ENCODE measurements at regions not wholly inside any gene's neighbourhood (a gene's known extent, or its start where the extent isn't known, plus 50 kb on each side); places are given as distances from the start of the nearest gene placed in this dataset.
"Not testable (repeated sequence)": the region's sequence is repeated elsewhere in the genome, so short reads cannot be mapped to it uniquely, and the experiment has no call there.

DNA sequence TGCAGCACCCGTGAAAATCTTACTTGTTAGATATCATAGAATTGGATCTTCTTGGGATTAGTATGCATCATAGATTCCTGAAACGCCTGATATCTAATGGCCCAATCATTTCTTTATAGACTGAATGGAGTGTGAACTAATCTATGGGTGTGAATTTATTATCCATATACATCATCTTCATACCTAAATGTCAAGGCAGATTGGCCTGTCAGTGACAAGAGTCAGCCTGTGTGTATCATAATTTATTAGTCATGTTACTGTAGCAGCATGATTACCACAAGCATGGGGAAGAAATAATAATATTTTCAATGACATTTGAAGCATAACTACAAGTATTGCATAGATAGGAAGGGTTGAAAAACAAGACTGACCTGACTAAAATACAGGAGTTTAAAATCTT is 235.8 kb downstream of the RAP2B start:
- no peak overlapping the region for H3K27ac ChIP-seq (ENCODE audit: low read length)
- no peak overlapping the region for H2AFZ ChIP-seq (ENCODE audit: low read depth, low read length)
- H3K9ac ChIP-seq (ENCODE audit: low read length), result no peak overlapping the region
- no peaks in the 10 kb centered on the region for H3K27me3 ChIP-seq (ENCODE audit: low read depth, low read length)
- H3K4me1 ChIP-seq (ENCODE audit: low read length), result peaks cover 15% of the 10 kb centered on the region
- H3K36me3 ChIP-seq (replicated peaks; ENCODE audit: low read depth, low read length), result no peaks in the 10 kb centered on the region
- H3K4me3 ChIP-seq (ENCODE audit: low read length), result no peak overlapping the region
- no peaks in the 10 kb centered on the region for H3K9me3 ChIP-seq (ENCODE audit: insufficient read depth, low read length)
- no peaks in the 10 kb centered on the region for H3K79me2 ChIP-seq (ENCODE audit: low read length)
- TF ChIP-seq EZH2phosphoT487 (IDR thresholded peaks at IDR 0.05; ENCODE audit: low read depth), result no peak
- no peak for TF ChIP-seq CTCF (IDR thresholded peaks at IDR 0.05; ENCODE audit: low read depth, low read length)
- no peaks in the 10 kb centered on the region for H4K20me1 ChIP-seq (ENCODE audit: insufficient read depth, low read length)
- no peak overlapping the region for H3K4me2 ChIP-seq (ENCODE audit: low read length)

DNA sequence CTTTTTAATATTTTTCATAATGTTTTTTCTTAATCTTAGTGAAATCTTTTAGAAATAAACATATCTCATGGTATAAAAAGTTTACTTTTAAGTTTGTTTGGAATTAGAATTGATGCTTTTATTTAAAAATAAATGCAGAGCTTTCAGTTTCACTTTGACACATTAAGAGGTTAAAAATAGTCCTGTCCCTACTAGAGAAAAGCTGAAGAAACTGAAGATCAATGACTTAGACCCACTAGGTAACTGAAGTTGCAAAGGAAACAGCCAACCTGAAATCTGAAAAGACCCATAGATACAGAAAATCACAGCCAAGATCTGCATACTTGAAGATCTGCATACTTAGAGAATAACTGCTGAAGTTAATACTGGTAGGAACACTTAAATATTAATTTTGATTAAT is 237.6 kb downstream of the RAP2B start:
- no peak overlapping the region for H3K9ac ChIP-seq (ENCODE audit: low read length)
- peak overlapping the region; percentile 2; the same call in 1 of the 2 replicates for H2AFZ ChIP-seq (ENCODE audit: low read depth, low read length)
- H3K36me3 ChIP-seq (replicated peaks; ENCODE audit: low read depth, low read length), result no peaks in the 10 kb centered on the region
- H4K20me1 ChIP-seq (ENCODE audit: insufficient read depth, low read length), result no peaks in the 10 kb centered on the region
- no peaks in the 10 kb centered on the region for H3K79me2 ChIP-seq (ENCODE audit: low read length)
- H3K4me3 ChIP-seq (ENCODE audit: low read length), result no peak overlapping the region
- TF ChIP-seq EZH2phosphoT487 (IDR thresholded peaks at IDR 0.05; ENCODE audit: low read depth), result no peak
- no peak for TF ChIP-seq CTCF (IDR thresholded peaks at IDR 0.05; ENCODE audit: low read depth, low read length)
- H3K27me3 ChIP-seq (ENCODE audit: low read depth, low read length), result no peaks in the 10 kb centered on the region
- no peak overlapping the region for H3K27ac ChIP-seq (ENCODE audit: low read length)
- H3K9me3 ChIP-seq (ENCODE audit: insufficient read depth, low read length), result no peaks in the 10 kb centered on the region
- peak overlapping the region; percentile 38 for H3K4me2 ChIP-seq (ENCODE audit: low read length)
- H3K4me1 ChIP-seq (ENCODE audit: low read length), result peaks cover 15% of the 10 kb centered on the region

GRCh38 chr3:153400641-153401040 is 238.6 kb downstream of the RAP2B start:
- Histone ChIP-seq H4K20me1 (ENCODE audit: insufficient read depth, low read length) (no peaks in the 10 kb centered on the region), H2AFZ (ENCODE audit: low read depth, low read length) (peak overlapping the region; percentile 2; the same call in 1 of the 2 replicates), H3K36me3 (replicated peaks; ENCODE audit: low read depth, low read length) (no peaks in the 10 kb centered on the region), H3K27me3 (ENCODE audit: low read depth, low read length) (no peaks in the 10 kb centered on the region), H3K27ac (ENCODE audit: low read length) (no peak overlapping the region), H3K4me3 (ENCODE audit: low read length) (no peak overlapping the region), H3K79me2 (ENCODE audit: low read length) (no peaks in the 10 kb centered on the region), H3K4me1 (ENCODE audit: low read length) (peaks cover 15% of the 10 kb centered on the region), H3K9me3 (ENCODE audit: insufficient read depth, low read length) (no peaks in the 10 kb centered on the region), H3K9ac (ENCODE audit: low read length) (no peak overlapping the region), H3K4me2 (ENCODE audit: low read length) (no peak overlapping the region)
- no peak for TF ChIP-seq EZH2phosphoT487 (IDR thresholded peaks at IDR 0.05; ENCODE audit: low read depth)
- TF ChIP-seq CTCF (IDR thresholded peaks at IDR 0.05; ENCODE audit: low read depth, low read length), result no peak

DNA sequence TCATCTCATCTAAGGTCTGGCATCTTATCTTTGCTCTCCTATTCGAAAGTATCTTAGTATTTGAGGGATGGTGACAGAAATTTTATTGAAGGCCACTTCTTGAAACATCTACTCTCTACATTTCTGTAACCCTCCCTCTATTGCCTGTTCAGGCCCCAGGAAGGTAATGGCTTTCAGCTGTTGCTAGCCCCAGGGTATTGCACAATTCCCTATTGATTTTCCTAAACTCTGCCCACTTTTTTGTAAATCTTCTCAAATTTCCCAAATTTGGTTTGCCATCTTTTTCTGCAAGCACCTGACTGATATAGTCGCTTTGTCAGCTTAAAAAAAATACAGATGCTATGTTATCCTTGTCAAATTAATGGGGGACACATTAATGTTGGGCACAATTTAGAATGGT is 242.1 kb downstream of the RAP2B start:
- H3K9ac ChIP-seq (ENCODE audit: low read length), result no peak overlapping the region
- H3K79me2 ChIP-seq (ENCODE audit: low read length), result no peaks in the 10 kb centered on the region
- no peaks in the 10 kb centered on the region for H3K9me3 ChIP-seq (ENCODE audit: insufficient read depth, low read length)
- no peak overlapping the region for H3K27ac ChIP-seq (ENCODE audit: low read length)
- no peak for TF ChIP-seq CTCF (IDR thresholded peaks at IDR 0.05; ENCODE audit: low read depth, low read length)
- TF ChIP-seq EZH2phosphoT487 (IDR thresholded peaks at IDR 0.05; ENCODE audit: low read depth), result no peak
- no peaks in the 10 kb centered on the region for H4K20me1 ChIP-seq (ENCODE audit: insufficient read depth, low read length)
- no peak overlapping the region for H3K4me2 ChIP-seq (ENCODE audit: low read length)
- no peak overlapping the region for H2AFZ ChIP-seq (ENCODE audit: low read depth, low read length)
- no peaks in the 10 kb centered on the region for H3K36me3 ChIP-seq (replicated peaks; ENCODE audit: low read depth, low read length)
- H3K27me3 ChIP-seq (ENCODE audit: low read depth, low read length), result no peaks in the 10 kb centered on the region
- H3K4me3 ChIP-seq (ENCODE audit: low read length), result no peak overlapping the region
- H3K4me1 ChIP-seq (ENCODE audit: low read length), result peaks cover 13% of the 10 kb centered on the region

DNA sequence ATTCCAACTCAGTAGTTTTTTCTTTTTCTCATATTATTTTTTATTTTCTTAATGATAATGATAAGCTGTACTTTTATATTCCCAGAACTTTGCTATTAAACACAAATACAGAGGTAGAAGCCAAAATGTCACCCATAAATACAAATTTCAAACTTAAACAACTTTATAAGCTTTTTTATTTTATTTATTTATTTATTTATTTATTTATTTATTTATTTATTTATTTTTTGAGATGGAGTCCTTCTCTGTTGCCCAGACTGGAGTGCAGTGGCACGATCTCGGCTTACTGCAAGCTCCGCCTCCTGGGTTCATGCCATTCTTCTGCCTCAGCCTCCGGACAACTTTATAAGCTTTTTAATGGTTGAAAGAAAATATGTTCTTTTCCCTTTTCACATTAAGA is 243.3 kb downstream of the RAP2B start:
- H3K4me2 ChIP-seq (ENCODE audit: low read length); H3K9me3 ChIP-seq (ENCODE audit: insufficient read depth, low read length); H3K4me1 ChIP-seq (ENCODE audit: low read length); H2AFZ ChIP-seq (ENCODE audit: low read depth, low read length); H4K20me1 ChIP-seq (ENCODE audit: insufficient read depth, low read length); H3K36me3 ChIP-seq (replicated peaks; ENCODE audit: low read depth, low read length); H3K4me3 ChIP-seq (ENCODE audit: low read length); H3K27me3 ChIP-seq (ENCODE audit: low read depth, low read length); H3K27ac ChIP-seq (ENCODE audit: low read length); H3K9ac ChIP-seq (ENCODE audit: low read length); H3K79me2 ChIP-seq (ENCODE audit: low read length): not testable (repeated sequence)
